ENCODE measurements at regions not wholly inside any gene's neighbourhood (a gene's known extent, or its start where the extent isn't known, plus 50 kb on each side); places are given as distances from the start of the nearest gene placed in this dataset.

DNA sequence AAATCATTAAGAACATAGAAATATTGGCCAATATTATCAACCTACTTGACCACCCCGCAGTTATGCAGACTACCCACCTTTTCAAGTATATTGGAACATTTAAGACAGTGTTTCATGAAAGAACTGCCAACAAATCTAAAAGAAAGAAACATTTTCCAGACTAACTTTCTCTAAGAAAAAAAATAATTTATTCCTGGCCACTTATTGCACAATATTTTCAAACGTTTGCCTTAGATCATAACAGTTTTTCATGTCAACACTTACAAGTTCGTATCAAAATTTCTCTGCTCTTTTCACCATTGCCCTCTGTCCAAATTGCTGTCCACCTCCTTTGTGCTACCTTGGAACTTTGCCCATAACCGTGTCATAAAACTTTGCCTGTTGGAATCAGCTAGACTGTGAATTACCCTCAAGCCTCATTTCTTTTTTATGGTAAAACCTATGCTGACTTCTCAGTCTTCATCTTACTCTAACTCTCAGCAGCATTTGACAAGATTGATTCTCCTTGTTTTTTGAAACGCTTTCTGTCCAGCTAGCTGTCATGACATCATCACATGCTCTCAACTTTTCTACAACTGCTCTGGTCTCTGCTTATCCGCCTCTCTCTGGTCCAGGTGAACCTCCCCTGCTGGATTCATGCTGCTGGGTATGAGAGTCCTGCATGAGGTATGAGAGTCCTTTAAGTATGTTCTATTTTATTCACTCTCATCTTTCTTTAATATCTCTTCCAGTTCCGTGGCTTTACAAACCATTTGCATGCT lies 92.8 kb upstream of the CHRM3 start:
- no CpG with 5 or more reads among the region's 7 CpGs for WGBS (ENCODE audit: extremely low coverage, insufficient read length, low lambda C conversion rate)
- H3K9me3 Mint-ChIP-seq, result no peaks in the 10 kb centered on the region; a peak in 1 of 5 replicates
- H3K79me1 ChIP-seq (ENCODE audit: insufficient read depth, low read depth, low read length, poor library complexity, severe bottlenecking), result no peaks in the 10 kb centered on the region
- H3K27me3 Mint-ChIP-seq (ENCODE audit: low read depth), result no peaks in the 10 kb centered on the region
- H4K8ac ChIP-seq (replicated peaks; ENCODE audit: insufficient read length, low read depth, low read length), result no peak overlapping the region
- no peaks in the 10 kb centered on the region for H4K20me1 ChIP-seq (ENCODE audit: control insufficient read depth, insufficient read depth, insufficient read length)
- no peaks in the 10 kb centered on the region for H3K27me3 ChIP-seq (ENCODE audit: insufficient read depth, low read length)
- H3K14ac ChIP-seq (ENCODE audit: insufficient read depth, low read length), result no peak overlapping the region
- no peak overlapping the region for H2AK5ac ChIP-seq (ENCODE audit: insufficient read length, low read length)
- no peak overlapping the region for H2BK20ac ChIP-seq (ENCODE audit: low read depth, low read length, poor library complexity, severe bottlenecking)
- no peak overlapping the region for H3K56ac ChIP-seq (ENCODE audit: insufficient read length, low read depth, low read length)
- no peaks in the 10 kb centered on the region for H3K9me3 ChIP-seq (ENCODE audit: control insufficient read depth, low read depth, low read length)
- H3K36me3 Mint-ChIP-seq (ENCODE audit: insufficient read depth in 1 of 3, low read depth in 3 of 3), result no peaks in the 10 kb centered on the region
- H3K79me2 ChIP-seq (ENCODE audit: insufficient read depth, low read length), result no peaks in the 10 kb centered on the region
- no peaks in the 10 kb centered on the region for H3K23me2 ChIP-seq (ENCODE audit: insufficient read length, low read depth, low read length, poor library complexity, severe bottlenecking)
- DNase-seq, result no peak
- H2BK15ac ChIP-seq (ENCODE audit: low read depth, low read length), result no peak overlapping the region
- H2BK5ac ChIP-seq (ENCODE audit: insufficient read length, low read length), result no peak overlapping the region
- no peak overlapping the region for H2BK12ac ChIP-seq (ENCODE audit: insufficient read length, low read depth, low read length)
- H3K4me1 Mint-ChIP-seq, result peaks cover 8 to 9% of the 10 kb centered on the region in 2 experiments
- H2AFZ ChIP-seq (ENCODE audit: low read length), result no peak overlapping the region
- no peak overlapping the region for H3K27ac Mint-ChIP-seq
- no peak overlapping the region for H3K4ac ChIP-seq (ENCODE audit: low read depth, low read length)
- H3K27ac ChIP-seq (ENCODE audit: insufficient read length, low read depth, low read length), result no peak overlapping the region
- H3K4me2 ChIP-seq (ENCODE audit: insufficient read depth, insufficient read length, low read length), result no peak overlapping the region
- H3T11ph ChIP-seq (ENCODE audit: low read length), result no peak overlapping the region
- H4K91ac ChIP-seq (ENCODE audit: insufficient read length, low read depth, low read length), result no peak overlapping the region
- H4K5ac ChIP-seq (ENCODE audit: insufficient read length, low read depth, low read length), result no peak overlapping the region
- no peaks in the 10 kb centered on the region; the same call in 1 of the 2 replicates for H3K4me1 ChIP-seq (ENCODE audit: insufficient read depth, low read length)
- TF ChIP-seq, protein P1, sequence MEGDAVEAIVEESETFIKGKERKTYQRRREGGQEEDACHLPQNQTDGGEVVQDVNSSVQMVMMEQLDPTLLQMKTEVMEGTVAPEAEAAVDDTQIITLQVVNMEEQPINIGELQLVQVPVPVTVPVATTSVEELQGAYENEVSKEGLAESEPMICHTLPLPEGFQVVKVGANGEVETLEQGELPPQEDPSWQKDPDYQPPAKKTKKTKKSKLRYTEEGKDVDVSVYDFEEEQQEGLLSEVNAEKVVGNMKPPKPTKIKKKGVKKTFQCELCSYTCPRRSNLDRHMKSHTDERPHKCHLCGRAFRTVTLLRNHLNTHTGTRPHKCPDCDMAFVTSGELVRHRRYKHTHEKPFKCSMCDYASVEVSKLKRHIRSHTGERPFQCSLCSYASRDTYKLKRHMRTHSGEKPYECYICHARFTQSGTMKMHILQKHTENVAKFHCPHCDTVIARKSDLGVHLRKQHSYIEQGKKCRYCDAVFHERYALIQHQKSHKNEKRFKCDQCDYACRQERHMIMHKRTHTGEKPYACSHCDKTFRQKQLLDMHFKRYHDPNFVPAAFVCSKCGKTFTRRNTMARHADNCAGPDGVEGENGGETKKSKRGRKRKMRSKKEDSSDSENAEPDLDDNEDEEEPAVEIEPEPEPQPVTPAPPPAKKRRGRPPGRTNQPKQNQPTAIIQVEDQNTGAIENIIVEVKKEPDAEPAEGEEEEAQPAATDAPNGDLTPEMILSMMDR (conservative IDR thresholded peaks at IDR 0.05), result no peak
- no peak overlapping the region for H2BK120ac ChIP-seq (ENCODE audit: low read depth, low read length, poor library complexity, severe bottlenecking)
- H3K18ac ChIP-seq (ENCODE audit: insufficient read length, low read depth, low read length), result no peak overlapping the region
- no peak overlapping the region for H3K4me3 Mint-ChIP-seq
- no peak overlapping the region for H3K9ac ChIP-seq (ENCODE audit: extremely low read depth, insufficient read length, low read length)
- H3K23ac ChIP-seq (ENCODE audit: insufficient read length, low read depth, low read length), result no peak overlapping the region
